BLaER1 (cell line): ENCODE measurements at regions not wholly inside any gene's neighbourhood (a gene's known extent, or its start where the extent isn't known, plus 50 kb on each side); places are given as distances from the start of the nearest gene placed in this dataset.

ENCODE experiments used
- H3K27ac ChIP-seq: shearing (Covaris generic); formaldehyde crosslinking; 2 replicates; pipeline ENCODE4 v1.8.1; 2022
- H3K27me3 ChIP-seq: shearing (Covaris generic); formaldehyde crosslinking; 2 replicates; pipeline ENCODE4 v1.8.1; 2022
- H3K36me3 ChIP-seq: shearing (Covaris generic); formaldehyde crosslinking; 2 replicates; pipeline ENCODE4 v1.8.1; 2022
- H3K4me1 ChIP-seq: shearing (Covaris generic); formaldehyde crosslinking; 2 replicates; pipeline ENCODE4 v1.8.1; 2022
- H3K4me2 ChIP-seq: shearing (Covaris generic); formaldehyde crosslinking; 2 replicates; pipeline ENCODE4 v1.8.1; 2022
- H3K4me3 ChIP-seq: shearing (Covaris generic); formaldehyde crosslinking; 2 replicates; pipeline ENCODE4 v1.8.1; 2022
- H3K9ac ChIP-seq: shearing (Covaris generic); formaldehyde crosslinking; 2 replicates; pipeline ENCODE4 v1.8.1; 2022
- H3K9me3 ChIP-seq: shearing (Covaris generic); formaldehyde crosslinking; 2 replicates; pipeline ENCODE4 v1.8.1; 2022
- H4K20me1 ChIP-seq: shearing (Covaris generic); formaldehyde crosslinking; 2 replicates; pipeline ENCODE4 v1.8.1; 2022
- Cebpa-rat ChIP-seq: shearing (Covaris generic); IDR thresholded peaks from 2 replicates; pipeline ENCODE4 v1.8.1; 2022

- peaks cover 18% of the 10 kb centered on the region for H3K27me3 ChIP-seq
- no peak overlapping the region for H3K27ac ChIP-seq
- peaks cover 19% of the 10 kb centered on the region; the same call in 1 of the 2 replicates for H3K9me3 ChIP-seq
- H4K20me1 ChIP-seq: peaks cover 11% of the 10 kb centered on the region
- peaks cover 54% of the 10 kb centered on the region for H3K4me1 ChIP-seq
- no peak for TF ChIP-seq Cebpa-rat
- no peak overlapping the region for H3K4me3 ChIP-seq
- H3K4me2 ChIP-seq: peak overlapping the region; percentile 71
- H3K36me3 ChIP-seq: no peaks in the 10 kb centered on the region
- no peak overlapping the region for H3K9ac ChIP-seq
Measured at GRCh38 chr10:131002031-131002861, 309.3 kb downstream of the TCERG1L start.

DNA sequence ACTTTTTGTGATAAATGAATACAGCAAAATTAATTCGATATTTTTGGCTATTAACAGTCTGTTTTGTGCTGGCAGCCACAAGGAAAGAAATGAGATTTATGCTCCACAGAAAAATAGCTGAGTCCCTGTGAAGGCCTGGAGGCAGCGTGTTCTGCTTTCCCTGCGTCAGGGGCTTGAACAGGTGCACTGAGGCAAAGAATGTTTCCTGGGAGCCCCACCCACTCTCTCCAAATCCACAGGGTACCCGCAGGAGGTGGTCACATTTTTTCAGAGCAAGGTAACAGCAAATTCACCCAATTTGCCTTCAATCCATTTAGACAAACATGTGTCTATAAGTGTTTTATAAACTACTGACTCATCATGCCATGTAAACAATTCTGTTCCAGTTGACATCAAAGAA, 308.1 kb downstream of the TCERG1L start:
- Histone ChIP-seq H3K9ac (no peak overlapping the region), H3K36me3 (no peaks in the 10 kb centered on the region), H3K4me3 (no peak overlapping the region), H3K4me2 (no peak overlapping the region), H3K27ac (no peak overlapping the region), H3K27me3 (peaks cover 15% of the 10 kb centered on the region), H3K4me1 (peaks cover 42% of the 10 kb centered on the region), H4K20me1 (no peaks in the 10 kb centered on the region), H3K9me3 (peaks cover 19% of the 10 kb centered on the region; the same call in 1 of the 2 replicates)
- TF ChIP-seq Cebpa-rat: no peak

DNA sequence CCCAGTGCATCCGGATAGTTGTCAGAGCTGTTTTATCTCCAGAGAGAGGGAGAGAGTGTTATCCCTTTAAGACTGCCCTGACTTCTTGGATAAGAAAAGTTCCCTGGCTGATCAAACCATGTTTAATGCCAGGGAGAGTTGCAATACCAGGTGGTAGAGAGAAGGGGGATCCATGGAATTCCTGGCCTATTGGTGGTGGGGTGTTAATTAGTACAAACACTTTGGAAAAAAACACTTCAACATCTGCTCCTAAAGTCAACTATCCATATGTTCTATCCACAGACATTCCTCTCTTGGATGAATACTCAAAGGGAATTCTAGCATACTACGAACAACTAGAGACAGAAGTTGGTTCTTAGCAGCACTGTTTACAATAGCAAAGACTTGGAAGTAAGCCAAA, 307.2 kb downstream of the TCERG1L start:
- no peak overlapping the region for H3K4me3 ChIP-seq
- H3K36me3 ChIP-seq: no peaks in the 10 kb centered on the region
- no peak overlapping the region for H3K27ac ChIP-seq
- H4K20me1 ChIP-seq: no peaks in the 10 kb centered on the region
- H3K9ac ChIP-seq: no peak overlapping the region
- no peak for TF ChIP-seq Cebpa-rat
- peaks cover 19% of the 10 kb centered on the region; the same call in 1 of the 2 replicates for H3K9me3 ChIP-seq
- H3K4me1 ChIP-seq: peaks cover 34% of the 10 kb centered on the region
- H3K4me2 ChIP-seq: no peak overlapping the region
- H3K27me3 ChIP-seq: peaks cover 7% of the 10 kb centered on the region

DNA sequence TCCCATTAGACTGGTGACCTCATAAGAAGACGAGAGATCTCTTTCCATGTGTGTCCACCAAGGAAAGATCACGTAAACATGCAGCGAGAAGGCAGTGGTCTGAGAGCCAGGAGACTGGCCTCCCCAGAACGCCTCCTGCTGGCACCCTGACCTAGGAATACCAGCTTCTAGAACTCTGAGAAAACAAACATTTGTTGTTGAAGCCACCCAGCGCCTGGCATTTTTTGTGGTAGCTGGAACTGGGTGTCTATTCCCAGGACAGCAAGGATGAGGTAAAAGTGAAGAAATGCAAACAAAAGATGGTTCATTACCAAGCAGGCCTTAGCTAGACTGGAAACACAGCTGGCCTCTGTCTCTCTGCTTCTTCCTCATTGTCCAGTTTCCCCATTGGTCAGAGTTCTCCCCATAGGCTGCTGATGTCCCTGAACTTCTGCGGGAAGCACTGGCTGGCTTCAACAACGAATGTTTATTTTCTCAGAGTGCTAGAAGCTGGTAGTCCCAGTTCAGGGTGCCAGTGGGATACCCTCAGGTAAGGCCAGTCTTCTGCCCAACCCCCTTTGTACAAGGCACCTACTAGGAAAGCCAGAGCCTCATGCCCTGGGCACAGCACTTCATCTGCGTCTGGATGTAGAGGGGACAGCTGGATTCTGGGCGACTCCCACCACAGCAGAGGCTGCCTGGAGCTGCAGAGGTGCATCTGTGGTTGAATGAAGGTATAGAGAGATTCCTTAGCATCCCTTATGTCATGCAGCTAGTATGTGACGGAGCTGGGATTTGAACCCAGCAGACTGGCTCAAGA, 304.9 kb downstream of the TCERG1L start:
- Histone ChIP-seq H3K4me2 (no peak overlapping the region), H3K27me3 (no peaks in the 10 kb centered on the region), H3K4me3 (no peak overlapping the region), H3K27ac (no peak overlapping the region), H3K9me3 (peaks cover 19% of the 10 kb centered on the region; the same call in 1 of the 2 replicates), H3K36me3 (no peaks in the 10 kb centered on the region), H3K4me1 (peaks cover 28% of the 10 kb centered on the region), H3K9ac (no peak overlapping the region), H4K20me1 (no peaks in the 10 kb centered on the region)
- TF ChIP-seq Cebpa-rat: no peak

DNA sequence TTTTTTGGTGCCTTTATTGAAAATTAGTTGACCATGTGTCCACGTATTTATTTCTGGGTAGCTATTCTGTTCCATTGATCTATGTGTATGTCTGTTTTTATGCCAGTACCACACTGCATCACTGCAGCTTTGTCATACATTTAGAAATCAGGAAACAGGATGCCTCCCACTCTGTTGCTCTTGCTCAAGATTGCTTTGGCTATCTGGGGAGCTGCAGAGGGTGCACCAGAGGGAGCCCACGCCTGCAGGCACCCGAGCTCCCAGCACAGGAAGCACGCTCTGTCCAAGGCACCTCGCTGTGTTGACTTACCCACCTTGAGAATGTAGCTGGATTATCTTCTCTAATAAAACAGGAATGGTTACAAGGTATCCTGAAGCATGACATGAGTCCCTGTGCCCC, 301.7 kb downstream of the TCERG1L start:
- Histone ChIP-seq H4K20me1 (no peaks in the 10 kb centered on the region), H3K9me3 (peaks cover 19% of the 10 kb centered on the region; the same call in 1 of the 2 replicates), H3K4me2 (no peak overlapping the region), H3K36me3 (no peaks in the 10 kb centered on the region), H3K9ac (no peak overlapping the region), H3K4me1 (peaks cover 14% of the 10 kb centered on the region), H3K27ac (no peak overlapping the region), H3K4me3 (no peak overlapping the region), H3K27me3 (no peaks in the 10 kb centered on the region)
- TF ChIP-seq Cebpa-rat: no peak

DNA sequence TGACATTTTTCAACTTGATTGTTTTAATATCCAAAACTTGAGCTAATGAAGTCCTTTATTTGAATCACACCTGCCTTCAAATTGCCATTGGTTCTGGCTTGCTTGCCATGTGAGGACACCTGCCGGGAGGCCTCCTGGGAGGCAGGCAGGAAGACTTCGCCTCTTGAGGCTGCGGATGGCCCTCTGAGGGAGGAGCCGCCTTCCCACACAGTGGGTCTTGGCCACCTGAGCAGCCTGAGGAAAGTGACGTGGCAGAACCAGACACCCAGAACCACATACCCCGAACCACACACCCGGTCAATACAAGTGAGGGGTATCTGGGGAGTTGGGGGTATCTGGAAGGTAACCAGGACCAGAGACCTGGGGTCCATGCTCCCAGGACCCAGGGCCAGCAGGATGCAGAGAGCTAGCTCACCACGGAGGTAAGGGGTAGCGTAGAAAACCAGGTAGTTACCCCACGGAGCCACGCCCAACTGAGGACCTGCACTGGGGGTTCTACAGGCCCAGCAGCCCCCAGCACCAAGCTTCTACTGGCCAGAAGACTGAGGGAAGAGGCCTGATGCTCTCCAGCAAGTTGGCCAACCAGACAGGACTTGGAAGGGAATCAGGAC, 300.5 kb downstream of the TCERG1L start:
- Histone ChIP-seq H3K9ac (no peak overlapping the region), H3K4me3 (no peak overlapping the region), H3K9me3 (peaks cover 6% of the 10 kb centered on the region; the same call in 1 of the 2 replicates), H3K27me3 (no peaks in the 10 kb centered on the region), H3K36me3 (no peaks in the 10 kb centered on the region), H3K4me1 (peaks cover 14% of the 10 kb centered on the region), H3K27ac (no peak overlapping the region), H3K4me2 (peak overlapping the region; percentile 52), H4K20me1 (no peaks in the 10 kb centered on the region)
- TF ChIP-seq Cebpa-rat: no peak

DNA sequence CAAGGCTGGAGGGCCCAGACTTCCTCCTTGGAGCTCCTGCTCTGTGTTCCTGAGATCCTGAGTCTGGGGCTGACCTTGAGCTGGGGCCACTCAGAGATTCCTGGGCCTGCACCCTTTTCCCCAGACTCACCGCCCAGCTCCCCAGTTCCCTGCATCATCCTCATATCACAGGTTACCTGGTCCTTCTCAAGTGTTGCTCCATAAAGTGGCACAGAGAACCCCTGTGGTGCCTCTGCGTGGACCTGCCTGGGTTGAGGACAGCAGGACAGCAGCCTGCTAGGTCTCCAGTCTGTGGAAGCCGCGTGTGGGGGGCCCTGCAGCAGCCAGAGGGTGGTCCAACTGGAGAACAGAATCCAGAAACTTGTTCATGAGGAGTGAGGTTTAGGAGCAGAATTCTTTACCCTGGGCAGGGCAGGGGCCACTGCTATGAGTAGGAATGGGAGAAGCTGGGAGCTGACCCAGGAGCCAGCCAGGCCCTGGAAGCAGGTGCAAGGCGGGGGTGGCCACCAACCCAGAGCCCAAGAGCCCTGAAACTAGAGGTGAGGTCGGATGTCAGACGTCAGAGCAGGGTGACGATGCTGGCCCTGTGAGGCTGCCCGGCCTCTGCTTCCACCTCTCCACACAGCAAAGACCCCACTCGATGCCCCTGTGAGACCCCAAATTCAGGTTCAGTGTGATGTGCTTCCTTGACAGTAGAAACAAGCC, 299.4 kb downstream of the TCERG1L start:
- Histone ChIP-seq H3K27ac (no peak overlapping the region), H3K27me3 (no peaks in the 10 kb centered on the region), H3K9ac (no peak overlapping the region), H3K9me3 (no peaks in the 10 kb centered on the region), H3K36me3 (no peaks in the 10 kb centered on the region), H3K4me2 (no peak overlapping the region), H3K4me1 (peaks cover 14% of the 10 kb centered on the region), H4K20me1 (no peaks in the 10 kb centered on the region), H3K4me3 (no peak overlapping the region)
- no peak for TF ChIP-seq Cebpa-rat

DNA sequence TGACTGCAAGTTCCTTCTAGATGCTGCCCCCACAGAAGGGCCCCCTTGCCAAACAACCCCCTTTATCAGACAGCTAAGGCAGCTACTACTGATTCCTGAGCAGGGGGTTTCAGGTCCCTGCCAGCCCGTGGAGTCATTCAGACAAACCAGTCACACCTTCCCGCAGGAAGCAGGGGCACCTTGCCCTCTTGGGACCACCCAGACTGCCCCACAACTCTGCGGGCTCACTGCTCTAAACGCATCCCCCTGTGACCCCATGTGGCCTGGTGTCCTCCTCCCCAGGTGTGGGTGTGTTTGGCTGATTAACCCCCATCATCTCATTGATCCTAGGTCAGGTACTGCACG, 298.9 kb downstream of the TCERG1L start:
- Histone ChIP-seq H3K36me3 (no peaks in the 10 kb centered on the region), H3K4me3 (no peak overlapping the region), H3K4me2 (no peak overlapping the region), H3K9me3 (no peaks in the 10 kb centered on the region), H3K27me3 (no peaks in the 10 kb centered on the region), H3K9ac (no peak overlapping the region), H3K27ac (no peak overlapping the region), H4K20me1 (no peaks in the 10 kb centered on the region), H3K4me1 (peaks cover 14% of the 10 kb centered on the region)
- no peak for TF ChIP-seq Cebpa-rat

GRCh38 chr10:131013281-131013912, 298.1 kb downstream of the TCERG1L start:
- Histone ChIP-seq H4K20me1 (no peaks in the 10 kb centered on the region), H3K4me2 (no peak overlapping the region), H3K4me3 (no peak overlapping the region), H3K9me3 (no peaks in the 10 kb centered on the region), H3K4me1 (peaks cover 14% of the 10 kb centered on the region), H3K27ac (no peak overlapping the region), H3K27me3 (no peaks in the 10 kb centered on the region), H3K36me3 (no peaks in the 10 kb centered on the region), H3K9ac (no peak overlapping the region)
- TF ChIP-seq Cebpa-rat: no peak
